Neural cell (in vitro differentiated cells): ENCODE measurements at regions not wholly inside any gene's neighbourhood (a gene's known extent, or its start where the extent isn't known, plus 50 kb on each side); places are given as distances from the start of the nearest gene placed in this dataset.

Experiments used
- H2AFZ ChIP-seq: fragments of 200-600, 300-800 bp; sonication (generic), shearing (Covaris generic); 2 replicates; pipeline ENCODE4 v1.6.0; 2014; ENCODE audit warnings: low read depth, mild to moderate bottlenecking, antibody characterized with exemption, low read length, moderate library complexity
- H3F3A ChIP-seq: fragments of 200-600 bp; shearing (Covaris generic); 2 replicates; pipeline ENCODE4 v1.6.1; 2016; ENCODE audit warnings: mild to moderate bottlenecking, moderate library complexity, mixed read lengths, antibody characterized with exemption, low read length; ENCODE audit not compliant: insufficient read depth, poor library complexity, severe bottlenecking
- H3K27ac ChIP-seq: fragments of 200-600, 300-800 bp; sonication (generic), shearing (Covaris generic); 2 replicates; pipeline ENCODE4 v1.5.1; 2014; ENCODE audit warnings: mild to moderate bottlenecking, low read length, moderate library complexity
- H3K27me3 ChIP-seq: fragments of 300-800, 200-600 bp; sonication (generic), shearing (Covaris generic); 2 replicates; pipeline ENCODE4 v1.6.0; 2014; ENCODE audit warnings: mild to moderate bottlenecking, low read depth, low read length, moderate library complexity; ENCODE audit not compliant: insufficient read depth
- H3K36me3 ChIP-seq: fragments of 300-800, 200-600 bp; sonication (generic), shearing (Covaris generic); 2 replicates; pipeline ENCODE4 v1.5.1; 2014; ENCODE audit warnings: mild to moderate bottlenecking, antibody characterized with exemption, low read length, moderate library complexity; ENCODE audit not compliant: insufficient read depth
- H3K4me2 ChIP-seq: fragments of 300-800, 200-600 bp; sonication (generic), shearing (Covaris generic); 2 replicates; pipeline ENCODE4 v1.6.0; 2014; ENCODE audit warnings: mild to moderate bottlenecking, low read length
- H3K4me3 ChIP-seq: fragments of 300-800, 200-600 bp; sonication (generic), shearing (Covaris generic); 2 replicates; pipeline ENCODE4 v1.5.1; 2014; ENCODE audit warnings: mild to moderate bottlenecking, low read length, moderate library complexity
- H3K79me2 ChIP-seq: fragments of 200-600 bp; shearing (Covaris generic); replicated peaks from 2 replicates; pipeline ENCODE4 v1.6.0; 2014; ENCODE audit warnings: mild to moderate bottlenecking, low read length, moderate library complexity; ENCODE audit not compliant: insufficient read depth
- H3K9ac ChIP-seq: fragments of 300-800, 200-600 bp; sonication (generic), shearing (Covaris generic); 2 replicates; pipeline ENCODE4 v1.6.1; 2016; ENCODE audit warnings: mild to moderate bottlenecking, low read length, mixed read lengths
- H3K9me2 ChIP-seq: fragments of 200-600 bp; shearing (Covaris generic); 2 replicates; pipeline ENCODE4 v1.6.1; 2016; ENCODE audit warnings: mild to moderate bottlenecking, low read length, mixed read lengths; ENCODE audit not compliant: insufficient read depth
- H3K9me3 ChIP-seq: fragments of 200-600, 300-800 bp; sonication (generic), shearing (Covaris generic); 2 replicates; pipeline ENCODE4 v1.6.1; 2016; ENCODE audit warnings: mild to moderate bottlenecking, mixed run types, low read length, moderate library complexity, mixed read lengths
- H4K20me1 ChIP-seq: fragments of 200-600 bp; shearing (Covaris generic); 2 replicates; pipeline ENCODE4 v1.6.1; 2016; ENCODE audit warnings: mild to moderate bottlenecking, mixed run types; ENCODE audit not compliant: insufficient read depth
- EP300 ChIP-seq: fragments of 450-650 bp; conservative IDR thresholded peaks from 2 replicates; pipeline ENCODE4 v1.6.1; 2014; ENCODE audit warnings: antibody characterized with exemption, mild to moderate bottlenecking, moderate library complexity; ENCODE audit not compliant: poor library complexity, severe bottlenecking
- EZH2 ChIP-seq: fragments of 200-600, 300-800 bp; shearing (Covaris generic), sonication (generic); IDR thresholded peaks from 2 replicates; pipeline ENCODE4 v1.6.1; 2014; ENCODE audit warnings: antibody characterized with exemption, low read length, borderline replicate concordance, mild to moderate bottlenecking; ENCODE audit not compliant: insufficient read depth, poor library complexity, severe bottlenecking
- MXI1 ChIP-seq: fragments of 450-650 bp; conservative IDR thresholded peaks from 2 replicates; pipeline ENCODE4 v1.6.1; 2014; ENCODE audit warnings: antibody characterized with exemption, mild to moderate bottlenecking; ENCODE audit not compliant: poor library complexity, severe bottlenecking
- POLR2AphosphoS5 ChIP-seq: IDR thresholded peaks from 2 replicates; pipeline ENCODE4 v1.6.1; 2012
- RAD21 ChIP-seq: fragments of 450-650 bp; conservative IDR thresholded peaks from 2 replicates; pipeline ENCODE4 v1.6.1; 2014; ENCODE audit warnings: antibody characterized with exemption, mild to moderate bottlenecking, moderate library complexity
- SMC3 ChIP-seq: fragments of 450-650 bp; conservative IDR thresholded peaks from 2 replicates; pipeline ENCODE4 v1.6.1; 2014; ENCODE audit warnings: antibody characterized with exemption, mild to moderate bottlenecking, moderate library complexity; ENCODE audit not compliant: poor library complexity
- TAF1 ChIP-seq: IDR thresholded peaks from 2 replicates; pipeline ENCODE4 v1.6.1; 2012; ENCODE audit warnings: low read depth
- TF ChIP-seq, protein P1 (sequence below): fragments of 450-650 bp; IDR thresholded peaks from 2 replicates; pipeline ENCODE4 v1.5.1; 2014; ENCODE audit warnings: antibody characterized with exemption, mild to moderate bottlenecking, moderate library complexity; ENCODE audit not compliant: poor library complexity, severe bottlenecking
- TF ChIP-seq, protein P2 (sequence below): IDR thresholded peaks from 2 replicates; pipeline ENCODE4 v1.6.1; 2012; ENCODE audit warnings: borderline replicate concordance

- Histone ChIP-seq H3K9me3 (no peaks in the 10 kb centered on the region), H3K9ac (no peak overlapping the region), H2AFZ (no peak overlapping the region), H3K36me3 (no peaks in the 10 kb centered on the region), H3F3A (no peaks in the 10 kb centered on the region), H3K4me2 (no peak overlapping the region), H3K27ac (no peak overlapping the region), H3K9me2 (no peaks in the 10 kb centered on the region), H4K20me1 (no peaks in the 10 kb centered on the region), H3K79me2 (no peaks in the 10 kb centered on the region), H3K27me3 (no peaks in the 10 kb centered on the region), H3K4me3 (no peak overlapping the region)
- TF ChIP-seq SMC3 = no peak
- no peak for TF ChIP-seq TAF1
- peak; percentile 53 for TF ChIP-seq POLR2AphosphoS5
- TF ChIP-seq, protein P1, sequence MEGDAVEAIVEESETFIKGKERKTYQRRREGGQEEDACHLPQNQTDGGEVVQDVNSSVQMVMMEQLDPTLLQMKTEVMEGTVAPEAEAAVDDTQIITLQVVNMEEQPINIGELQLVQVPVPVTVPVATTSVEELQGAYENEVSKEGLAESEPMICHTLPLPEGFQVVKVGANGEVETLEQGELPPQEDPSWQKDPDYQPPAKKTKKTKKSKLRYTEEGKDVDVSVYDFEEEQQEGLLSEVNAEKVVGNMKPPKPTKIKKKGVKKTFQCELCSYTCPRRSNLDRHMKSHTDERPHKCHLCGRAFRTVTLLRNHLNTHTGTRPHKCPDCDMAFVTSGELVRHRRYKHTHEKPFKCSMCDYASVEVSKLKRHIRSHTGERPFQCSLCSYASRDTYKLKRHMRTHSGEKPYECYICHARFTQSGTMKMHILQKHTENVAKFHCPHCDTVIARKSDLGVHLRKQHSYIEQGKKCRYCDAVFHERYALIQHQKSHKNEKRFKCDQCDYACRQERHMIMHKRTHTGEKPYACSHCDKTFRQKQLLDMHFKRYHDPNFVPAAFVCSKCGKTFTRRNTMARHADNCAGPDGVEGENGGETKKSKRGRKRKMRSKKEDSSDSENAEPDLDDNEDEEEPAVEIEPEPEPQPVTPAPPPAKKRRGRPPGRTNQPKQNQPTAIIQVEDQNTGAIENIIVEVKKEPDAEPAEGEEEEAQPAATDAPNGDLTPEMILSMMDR = no peak
- TF ChIP-seq MXI1 = no peak
- TF ChIP-seq, protein P2, sequence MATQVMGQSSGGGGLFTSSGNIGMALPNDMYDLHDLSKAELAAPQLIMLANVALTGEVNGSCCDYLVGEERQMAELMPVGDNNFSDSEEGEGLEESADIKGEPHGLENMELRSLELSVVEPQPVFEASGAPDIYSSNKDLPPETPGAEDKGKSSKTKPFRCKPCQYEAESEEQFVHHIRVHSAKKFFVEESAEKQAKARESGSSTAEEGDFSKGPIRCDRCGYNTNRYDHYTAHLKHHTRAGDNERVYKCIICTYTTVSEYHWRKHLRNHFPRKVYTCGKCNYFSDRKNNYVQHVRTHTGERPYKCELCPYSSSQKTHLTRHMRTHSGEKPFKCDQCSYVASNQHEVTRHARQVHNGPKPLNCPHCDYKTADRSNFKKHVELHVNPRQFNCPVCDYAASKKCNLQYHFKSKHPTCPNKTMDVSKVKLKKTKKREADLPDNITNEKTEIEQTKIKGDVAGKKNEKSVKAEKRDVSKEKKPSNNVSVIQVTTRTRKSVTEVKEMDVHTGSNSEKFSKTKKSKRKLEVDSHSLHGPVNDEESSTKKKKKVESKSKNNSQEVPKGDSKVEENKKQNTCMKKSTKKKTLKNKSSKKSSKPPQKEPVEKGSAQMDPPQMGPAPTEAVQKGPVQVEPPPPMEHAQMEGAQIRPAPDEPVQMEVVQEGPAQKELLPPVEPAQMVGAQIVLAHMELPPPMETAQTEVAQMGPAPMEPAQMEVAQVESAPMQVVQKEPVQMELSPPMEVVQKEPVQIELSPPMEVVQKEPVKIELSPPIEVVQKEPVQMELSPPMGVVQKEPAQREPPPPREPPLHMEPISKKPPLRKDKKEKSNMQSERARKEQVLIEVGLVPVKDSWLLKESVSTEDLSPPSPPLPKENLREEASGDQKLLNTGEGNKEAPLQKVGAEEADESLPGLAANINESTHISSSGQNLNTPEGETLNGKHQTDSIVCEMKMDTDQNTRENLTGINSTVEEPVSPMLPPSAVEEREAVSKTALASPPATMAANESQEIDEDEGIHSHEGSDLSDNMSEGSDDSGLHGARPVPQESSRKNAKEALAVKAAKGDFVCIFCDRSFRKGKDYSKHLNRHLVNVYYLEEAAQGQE = no peak
- no peak for TF ChIP-seq EZH2
- no peak for TF ChIP-seq RAD21
- TF ChIP-seq EP300 = peak; percentile 73
Observed at GRCh38 chr9:13555989-13556500, 276.6 kb upstream of the MPDZ start.

DNA sequence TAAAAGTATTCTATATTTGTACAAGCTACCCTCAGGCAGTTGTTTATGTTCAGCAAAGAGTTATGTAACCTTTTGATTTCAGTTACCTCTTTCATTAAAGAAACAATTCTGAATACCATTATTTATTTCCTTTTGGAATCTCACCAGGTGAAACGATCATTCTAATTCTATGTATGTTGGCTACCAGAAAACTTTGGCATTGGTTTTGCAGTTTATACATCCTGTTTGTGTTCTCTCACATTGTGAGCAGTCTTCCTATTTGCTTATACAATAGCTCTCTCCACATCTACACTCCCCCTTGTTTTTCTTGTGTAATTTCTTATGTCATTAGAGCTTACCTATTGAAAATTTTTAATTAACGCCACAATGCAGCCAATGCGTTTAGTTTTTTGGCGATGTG lies 276.0 kb upstream of the MPDZ start:
- Histone ChIP-seq H2AFZ (no peak overlapping the region), H3K36me3 (no peaks in the 10 kb centered on the region), H3K79me2 (no peaks in the 10 kb centered on the region), H3K27ac (no peak overlapping the region), H3K4me2 (no peak overlapping the region), H3K9me3 (no peaks in the 10 kb centered on the region), H3K4me3 (no peak overlapping the region), H3K27me3 (no peaks in the 10 kb centered on the region), H3K9me2 (no peaks in the 10 kb centered on the region), H3K9ac (no peak overlapping the region), H4K20me1 (no peaks in the 10 kb centered on the region), H3F3A (no peaks in the 10 kb centered on the region)
- TF ChIP-seq MXI1 = no peak
- TF ChIP-seq EZH2 = no peak
- no peak for TF ChIP-seq POLR2AphosphoS5
- no peak for TF ChIP-seq EP300
- no peak for TF ChIP-seq SMC3
- TF ChIP-seq, protein P2 = no peak
- TF ChIP-seq RAD21 = no peak
- TF ChIP-seq, protein P1 = no peak
- TF ChIP-seq TAF1 = no peak
